HS-27A (cell line): ENCODE measurements at regions not wholly inside any gene's neighbourhood (a gene's known extent, or its start where the extent isn't known, plus 50 kb on each side); places are given as distances from the start of the nearest gene placed in this dataset.
"Not testable (repeated sequence)": the region's sequence is repeated elsewhere in the genome, so short reads cannot be mapped to it uniquely, and the experiment has no call there.

ENCODE experiments used
- DNase-seq: peaks from one replicate; pipeline ENCODE4 v3.0.0-alpha.2; 2012; ENCODE audit warnings: low read depth, missing footprints

- DNase-seq = no peak
Observed at GRCh38 chr13:80946008-80946802, 605.3 kb upstream of the SPRY2 start.

- no peak for DNase-seq
Observed at GRCh38 chr13:80945328-80945727, 604.4 kb upstream of the SPRY2 start.

GRCh38 chr13:80939581-80939980, 598.7 kb upstream of the SPRY2 start:
- DNase-seq = no peak

- DNase-seq = no peak
Observed at GRCh38 chr13:80931766-80932165, 590.8 kb upstream of the SPRY2 start.

- DNase-seq = no peak
Observed at GRCh38 chr13:80931118-80931517, 590.2 kb upstream of the SPRY2 start.

- no peak for DNase-seq
Observed at GRCh38 chr13:80928241-80928640, 587.3 kb upstream of the SPRY2 start.

- DNase-seq = not testable (repeated sequence)
Observed at GRCh38 chr13:80926024-80926423, 585.1 kb upstream of the SPRY2 start.

GRCh38 chr13:80924596-80924995, 583.7 kb upstream of the SPRY2 start:
- DNase-seq = no peak

- DNase-seq = no peak
Observed at GRCh38 chr13:80923907-80924306, 583.0 kb upstream of the SPRY2 start.

- no peak for DNase-seq
Observed at GRCh38 chr13:80921971-80922370, 581.0 kb upstream of the SPRY2 start.

GRCh38 chr13:80921541-80921940, 580.6 kb upstream of the SPRY2 start:
- DNase-seq = no peak

- DNase-seq = no peak
Observed at GRCh38 chr13:80906860-80907259, 565.9 kb upstream of the SPRY2 start.

GRCh38 chr13:80904386-80904785, 563.5 kb upstream of the SPRY2 start:
- DNase-seq = no peak

GRCh38 chr13:80903911-80904310, 563.0 kb upstream of the SPRY2 start:
- no peak for DNase-seq

GRCh38 chr13:80901530-80901929, 560.6 kb upstream of the SPRY2 start:
- no peak for DNase-seq

GRCh38 chr13:80901111-80901510, 560.2 kb upstream of the SPRY2 start:
- no peak for DNase-seq

GRCh38 chr13:80900561-80900960, 559.6 kb upstream of the SPRY2 start:
- no peak for DNase-seq

GRCh38 chr13:80897641-80898040, 556.7 kb upstream of the SPRY2 start:
- not testable (repeated sequence) for DNase-seq

GRCh38 chr13:80894917-80895316, 554.0 kb upstream of the SPRY2 start:
- no peak for DNase-seq

- DNase-seq = no peak
Observed at GRCh38 chr13:80889829-80890228, 548.9 kb upstream of the SPRY2 start.

- no peak for DNase-seq
Observed at GRCh38 chr13:80888390-80888789, 547.5 kb upstream of the SPRY2 start.

- DNase-seq = no peak
Observed at GRCh38 chr13:80884056-80884785, 543.3 kb upstream of the SPRY2 start.

GRCh38 chr13:80883545-80883944, 542.6 kb upstream of the SPRY2 start:
- no peak for DNase-seq
